ENCODE measurements at regions not wholly inside any gene's neighbourhood (a gene's known extent, or its start where the extent isn't known, plus 50 kb on each side); places are given as distances from the start of the nearest gene placed in this dataset.
"Not testable (repeated sequence)": the region's sequence is repeated elsewhere in the genome, so short reads cannot be mapped to it uniquely, and the experiment has no call there.

- no peak for ATAC-seq (ENCODE audit: low FRiP score)
- no peak for DNase-seq (ENCODE audit: low spot score)
- no peak for TF ChIP-seq CTCF (IDR thresholded peaks at IDR 0.05)
These were observed 205.3 kb downstream of the DEPDC1B start for GRCh38 chr5:60494635-60495034.

GRCh38 chr5:60494144-60494543, 205.8 kb downstream of the DEPDC1B start:
- DNase-seq (ENCODE audit: low spot score), result no peak
- TF ChIP-seq CTCF (IDR thresholded peaks at IDR 0.05), result no peak
- ATAC-seq (ENCODE audit: low FRiP score), result no peak

DNA sequence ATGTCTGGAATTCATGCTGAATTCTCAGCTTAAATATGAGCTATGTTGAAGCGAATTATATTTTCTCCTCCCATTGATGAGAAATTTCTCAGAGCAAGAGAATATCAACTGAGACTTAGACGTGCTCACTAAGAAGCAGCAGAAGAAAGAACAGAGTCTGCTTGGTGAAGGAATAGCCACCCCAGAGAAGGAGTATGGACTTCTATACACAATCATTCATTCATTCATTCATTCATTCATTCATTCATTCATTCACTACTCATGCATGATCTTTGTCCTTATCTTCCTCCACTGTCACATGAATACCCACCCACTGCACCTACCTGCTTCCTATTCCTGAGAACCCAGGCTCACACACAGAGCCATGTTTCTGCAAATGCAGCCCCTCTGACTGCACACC, 206.6 kb downstream of the DEPDC1B start:
- DNase-seq (ENCODE audit: low spot score), result no peak
- no peak for TF ChIP-seq CTCF (IDR thresholded peaks at IDR 0.05)

DNA sequence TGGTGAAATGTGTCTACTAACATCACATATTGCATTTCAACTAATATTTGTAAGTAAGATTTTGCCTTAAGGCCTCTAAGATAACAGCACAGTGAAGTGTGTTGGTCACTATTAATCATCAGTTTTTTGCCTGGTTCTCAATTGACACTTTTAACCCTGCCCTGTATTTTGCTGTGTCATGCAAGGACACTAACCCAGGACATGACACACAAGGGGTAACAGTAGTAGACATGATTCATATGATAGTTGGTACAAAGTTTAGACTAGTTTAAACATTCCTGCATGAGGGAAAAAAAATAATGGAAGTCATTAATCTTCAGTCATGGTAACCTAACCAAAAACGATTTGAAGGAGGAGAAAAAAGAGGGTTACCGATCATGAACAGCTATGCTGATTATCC, 207.0 kb downstream of the DEPDC1B start:
- no peak for ATAC-seq (ENCODE audit: low FRiP score)
- TF ChIP-seq CTCF (IDR thresholded peaks at IDR 0.05), result no peak

More for the DNA sequence above, 206.6 kb downstream of the DEPDC1B start:
- ATAC-seq (ENCODE audit: low FRiP score), result no peak

GRCh38 chr5:60492358-60492757, 207.6 kb downstream of the DEPDC1B start:
- ATAC-seq (ENCODE audit: low FRiP score), result not testable (repeated sequence)

More for the DNA sequence above, 207.0 kb downstream of the DEPDC1B start:
- no peak for DNase-seq (ENCODE audit: low spot score)

GRCh38 chr5:60490597-60491166, 209.3 kb downstream of the DEPDC1B start:
- no peak for ATAC-seq (ENCODE audit: low FRiP score)
- TF ChIP-seq CTCF (IDR thresholded peaks at IDR 0.05), result no peak

More at GRCh38 chr5:60492358-60492757, 207.6 kb downstream of the DEPDC1B start:
- not testable (repeated sequence) for DNase-seq (ENCODE audit: low spot score)

DNA sequence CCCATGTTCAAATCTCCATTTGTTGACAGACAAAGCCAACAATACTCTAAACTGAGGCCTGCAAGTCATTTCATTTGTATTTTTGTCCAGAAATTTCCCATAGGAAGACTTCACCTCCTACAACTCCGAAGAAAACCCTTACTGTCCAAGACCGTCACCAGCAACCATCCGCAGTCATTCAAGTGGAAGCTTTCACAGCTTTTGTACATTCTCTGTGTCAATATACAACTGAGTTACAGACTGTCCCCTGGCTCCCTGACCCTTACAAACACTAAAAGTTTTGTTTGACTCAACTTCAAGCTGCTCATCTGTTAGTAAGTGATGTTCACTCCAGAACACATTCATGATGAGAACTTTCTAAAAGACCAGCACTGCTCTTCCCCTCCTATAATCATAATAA, 210.1 kb downstream of the DEPDC1B start:
- no peak for TF ChIP-seq CTCF (IDR thresholded peaks at IDR 0.05)
- no peak for DNase-seq (ENCODE audit: low spot score)
- ATAC-seq (ENCODE audit: low FRiP score), result no peak

More at GRCh38 chr5:60490597-60491166, 209.3 kb downstream of the DEPDC1B start:
- no peak for DNase-seq (ENCODE audit: low spot score)

Measured in omental fat pad (tissue), 3 donors.